ENCODE measurements at regions not wholly inside any gene's neighbourhood (a gene's known extent, or its start where the extent isn't known, plus 50 kb on each side); places are given as distances from the start of the nearest gene placed in this dataset.

GRCh38 chr10:78375854-78376785, 342.5 kb downstream of the RPS24 start:
- TF ChIP-seq CTCF (IDR thresholded peaks at IDR 0.05): no peak
- TF ChIP-seq POLR2A (IDR thresholded peaks at IDR 0.05): no peak
